Loucy (cell line): ENCODE measurements at regions not wholly inside any gene's neighbourhood (a gene's known extent, or its start where the extent isn't known, plus 50 kb on each side); places are given as distances from the start of the nearest gene placed in this dataset.
"Not testable (repeated sequence)": the region's sequence is repeated elsewhere in the genome, so short reads cannot be mapped to it uniquely, and the experiment has no call there.

Experiments
- CTCF ChIP-seq: fragments of 200-600 bp; sonication (generic); conservative IDR thresholded peaks from 2 replicates; pipeline ENCODE4 v1.5.1; 2014; ENCODE audit warnings: mild to moderate bottlenecking, antibody characterized with exemption, low read length
- EZH2phosphoT487 ChIP-seq: fragments of 200-600 bp; IDR thresholded peaks from 2 replicates; pipeline ENCODE4 v1.6.1; 2018; ENCODE audit warnings: antibody characterized with exemption, mild to moderate bottlenecking, moderate library complexity, borderline replicate concordance

GRCh38 chr7:6965051-6965450 is 139.0 kb upstream of the CCZ1B start:
- peak; percentile 52 for TF ChIP-seq CTCF
- TF ChIP-seq EZH2phosphoT487 = not testable (repeated sequence)
